ENCODE measurements at regions not wholly inside any gene's neighbourhood (a gene's known extent, or its start where the extent isn't known, plus 50 kb on each side); places are given as distances from the start of the nearest gene placed in this dataset.
A peak's percentile ranks its signal among the peaks of the same experiment; 100 is the strongest.

- Histone ChIP-seq H3K9me3 (ENCODE audit: control insufficient read depth in 1 of 2, low read length in 2 of 2) (no peaks in the 10 kb centered on the region), H3K27me3 (ENCODE audit: control insufficient read depth in 1 of 2, insufficient read depth in 2 of 2, low read length in 2 of 2) (no peaks in the 10 kb centered on the region), H3K4me1 (ENCODE audit: control insufficient read depth in 1 of 2, insufficient read depth in 2 of 2, low read length in 2 of 2) (no peaks in the 10 kb centered on the region), H3K4me3 (ENCODE audit: low read depth in 1 of 2, low read length in 2 of 2) (no peak overlapping the region), H3K27ac (ENCODE audit: low read depth, low read length) (no peak overlapping the region), H3K9ac (ENCODE audit: low read depth in 1 of 2, low read length in 2 of 2) (no peak overlapping the region), H3K36me3 (ENCODE audit: control insufficient read depth in 1 of 2, insufficient read depth in 2 of 2, low read length in 2 of 2) (no peaks in the 10 kb centered on the region)
Measured at GRCh38 chr4:26039639-26040359, 125.8 kb downstream of the SMIM20 start.

GRCh38 chr4:26044524-26044923 is 130.5 kb downstream of the SMIM20 start:
- Histone ChIP-seq H3K27ac (ENCODE audit: low read depth, low read length) (no peak overlapping the region), H3K9ac (ENCODE audit: low read depth in 1 of 2, low read length in 2 of 2) (no peak overlapping the region), H3K4me3 (ENCODE audit: low read depth in 1 of 2, low read length in 2 of 2) (no peak overlapping the region), H3K9me3 (ENCODE audit: control insufficient read depth in 1 of 2, low read length in 2 of 2) (no peaks in the 10 kb centered on the region), H3K4me1 (ENCODE audit: control insufficient read depth in 1 of 2, insufficient read depth in 2 of 2, low read length in 2 of 2) (peaks cover 0 to 6% of the 10 kb centered on the region in 2 donors), H3K27me3 (ENCODE audit: control insufficient read depth in 1 of 2, insufficient read depth in 2 of 2, low read length in 2 of 2) (no peaks in the 10 kb centered on the region), H3K36me3 (ENCODE audit: control insufficient read depth in 1 of 2, insufficient read depth in 2 of 2, low read length in 2 of 2) (no peaks in the 10 kb centered on the region)

- H3K4me3 ChIP-seq (ENCODE audit: low read depth in 1 of 2, low read length in 2 of 2): no peak overlapping the region
- H3K9me3 ChIP-seq (ENCODE audit: control insufficient read depth in 1 of 2, low read length in 2 of 2): no peaks in the 10 kb centered on the region
- no peak overlapping the region for H3K9ac ChIP-seq (ENCODE audit: low read depth in 1 of 2, low read length in 2 of 2)
- no peaks in the 10 kb centered on the region for H3K27me3 ChIP-seq (ENCODE audit: control insufficient read depth in 1 of 2, insufficient read depth in 2 of 2, low read length in 2 of 2)
- no peak overlapping the region for H3K27ac ChIP-seq (ENCODE audit: low read depth, low read length)
- no peaks in the 10 kb centered on the region for H3K36me3 ChIP-seq (ENCODE audit: control insufficient read depth in 1 of 2, insufficient read depth in 2 of 2, low read length in 2 of 2)
- peaks cover 0 to 6% of the 10 kb centered on the region in 2 donors for H3K4me1 ChIP-seq (ENCODE audit: control insufficient read depth in 1 of 2, insufficient read depth in 2 of 2, low read length in 2 of 2)
Measured at GRCh38 chr4:26044983-26045382, 131.0 kb downstream of the SMIM20 start.

- Histone ChIP-seq H3K27ac (ENCODE audit: low read depth, low read length) (peak overlapping the region; percentile 73), H3K4me3 (ENCODE audit: low read depth in 1 of 2, low read length in 2 of 2) (no peak overlapping the region), H3K4me1 (ENCODE audit: control insufficient read depth in 1 of 2, insufficient read depth in 2 of 2, low read length in 2 of 2) (peaks cover 0 to 17% of the 10 kb centered on the region in 2 donors), H3K36me3 (ENCODE audit: control insufficient read depth in 1 of 2, insufficient read depth in 2 of 2, low read length in 2 of 2) (no peaks in the 10 kb centered on the region), H3K9ac (ENCODE audit: low read depth in 1 of 2, low read length in 2 of 2) (no peak overlapping the region), H3K9me3 (ENCODE audit: control insufficient read depth in 1 of 2, low read length in 2 of 2) (no peaks in the 10 kb centered on the region), H3K27me3 (ENCODE audit: control insufficient read depth in 1 of 2, insufficient read depth in 2 of 2, low read length in 2 of 2) (no peaks in the 10 kb centered on the region)
Measured at GRCh38 chr4:26047795-26048194, 133.8 kb downstream of the SMIM20 start.

- Histone ChIP-seq H3K9me3 (ENCODE audit: control insufficient read depth in 1 of 2, low read length in 2 of 2) (no peaks in the 10 kb centered on the region), H3K27ac (ENCODE audit: low read depth, low read length) (peak overlapping the region; percentile 73), H3K36me3 (ENCODE audit: control insufficient read depth in 1 of 2, insufficient read depth in 2 of 2, low read length in 2 of 2) (no peaks in the 10 kb centered on the region), H3K9ac (ENCODE audit: low read depth in 1 of 2, low read length in 2 of 2) (no peak overlapping the region), H3K4me1 (ENCODE audit: control insufficient read depth in 1 of 2, insufficient read depth in 2 of 2, low read length in 2 of 2) (peaks cover 0 to 17% of the 10 kb centered on the region in 2 donors), H3K4me3 (ENCODE audit: low read depth in 1 of 2, low read length in 2 of 2) (no peak overlapping the region), H3K27me3 (ENCODE audit: control insufficient read depth in 1 of 2, insufficient read depth in 2 of 2, low read length in 2 of 2) (no peaks in the 10 kb centered on the region)
Measured at GRCh38 chr4:26048378-26048882, 134.4 kb downstream of the SMIM20 start.

GRCh38 chr4:26048950-26049349 is 134.9 kb downstream of the SMIM20 start:
- H3K36me3 ChIP-seq (ENCODE audit: control insufficient read depth in 1 of 2, insufficient read depth in 2 of 2, low read length in 2 of 2): no peaks in the 10 kb centered on the region
- H3K4me3 ChIP-seq (ENCODE audit: low read depth in 1 of 2, low read length in 2 of 2): no peak overlapping the region
- H3K27ac ChIP-seq (ENCODE audit: low read depth, low read length): peak overlapping the region; percentile 46
- peak overlapping the region in 1 of 2 donors; percentile 3 for H3K9ac ChIP-seq (ENCODE audit: low read depth in 1 of 2, low read length in 2 of 2)
- H3K27me3 ChIP-seq (ENCODE audit: control insufficient read depth in 1 of 2, insufficient read depth in 2 of 2, low read length in 2 of 2): no peaks in the 10 kb centered on the region
- H3K9me3 ChIP-seq (ENCODE audit: control insufficient read depth in 1 of 2, low read length in 2 of 2): no peaks in the 10 kb centered on the region
- H3K4me1 ChIP-seq (ENCODE audit: control insufficient read depth in 1 of 2, insufficient read depth in 2 of 2, low read length in 2 of 2): peaks cover 0 to 17% of the 10 kb centered on the region in 2 donors

GRCh38 chr4:26049447-26049846 is 135.4 kb downstream of the SMIM20 start:
- H3K4me1 ChIP-seq (ENCODE audit: control insufficient read depth in 1 of 2, insufficient read depth in 2 of 2, low read length in 2 of 2): peaks cover 0 to 17% of the 10 kb centered on the region in 2 donors
- H3K9me3 ChIP-seq (ENCODE audit: control insufficient read depth in 1 of 2, low read length in 2 of 2): no peaks in the 10 kb centered on the region
- no peaks in the 10 kb centered on the region for H3K36me3 ChIP-seq (ENCODE audit: control insufficient read depth in 1 of 2, insufficient read depth in 2 of 2, low read length in 2 of 2)
- no peak overlapping the region for H3K9ac ChIP-seq (ENCODE audit: low read depth in 1 of 2, low read length in 2 of 2)
- H3K4me3 ChIP-seq (ENCODE audit: low read depth in 1 of 2, low read length in 2 of 2): no peak overlapping the region
- peak overlapping the region; percentile 46 for H3K27ac ChIP-seq (ENCODE audit: low read depth, low read length)
- H3K27me3 ChIP-seq (ENCODE audit: control insufficient read depth in 1 of 2, insufficient read depth in 2 of 2, low read length in 2 of 2): no peaks in the 10 kb centered on the region

GRCh38 chr4:26050212-26050643 is 136.2 kb downstream of the SMIM20 start:
- Histone ChIP-seq H3K4me3 (ENCODE audit: low read depth in 1 of 2, low read length in 2 of 2) (no peak overlapping the region), H3K9me3 (ENCODE audit: control insufficient read depth in 1 of 2, low read length in 2 of 2) (no peaks in the 10 kb centered on the region), H3K36me3 (ENCODE audit: control insufficient read depth in 1 of 2, insufficient read depth in 2 of 2, low read length in 2 of 2) (no peaks in the 10 kb centered on the region), H3K27me3 (ENCODE audit: control insufficient read depth in 1 of 2, insufficient read depth in 2 of 2, low read length in 2 of 2) (no peaks in the 10 kb centered on the region), H3K4me1 (ENCODE audit: control insufficient read depth in 1 of 2, insufficient read depth in 2 of 2, low read length in 2 of 2) (peaks cover 0 to 17% of the 10 kb centered on the region in 2 donors), H3K27ac (ENCODE audit: low read depth, low read length) (no peak overlapping the region), H3K9ac (ENCODE audit: low read depth in 1 of 2, low read length in 2 of 2) (no peak overlapping the region)

GRCh38 chr4:26050671-26051070 is 136.7 kb downstream of the SMIM20 start:
- Histone ChIP-seq H3K36me3 (ENCODE audit: control insufficient read depth in 1 of 2, insufficient read depth in 2 of 2, low read length in 2 of 2) (no peaks in the 10 kb centered on the region), H3K9me3 (ENCODE audit: control insufficient read depth in 1 of 2, low read length in 2 of 2) (no peaks in the 10 kb centered on the region), H3K27ac (ENCODE audit: low read depth, low read length) (no peak overlapping the region), H3K27me3 (ENCODE audit: control insufficient read depth in 1 of 2, insufficient read depth in 2 of 2, low read length in 2 of 2) (no peaks in the 10 kb centered on the region), H3K4me3 (ENCODE audit: low read depth in 1 of 2, low read length in 2 of 2) (no peak overlapping the region), H3K9ac (ENCODE audit: low read depth in 1 of 2, low read length in 2 of 2) (no peak overlapping the region), H3K4me1 (ENCODE audit: control insufficient read depth in 1 of 2, insufficient read depth in 2 of 2, low read length in 2 of 2) (peaks cover 0 to 17% of the 10 kb centered on the region in 2 donors)

GRCh38 chr4:26051240-26051639 is 137.2 kb downstream of the SMIM20 start:
- Histone ChIP-seq H3K27ac (ENCODE audit: low read depth, low read length) (no peak overlapping the region), H3K4me3 (ENCODE audit: low read depth in 1 of 2, low read length in 2 of 2) (no peak overlapping the region), H3K27me3 (ENCODE audit: control insufficient read depth in 1 of 2, insufficient read depth in 2 of 2, low read length in 2 of 2) (no peaks in the 10 kb centered on the region), H3K4me1 (ENCODE audit: control insufficient read depth in 1 of 2, insufficient read depth in 2 of 2, low read length in 2 of 2) (peaks cover 0 to 17% of the 10 kb centered on the region in 2 donors), H3K9ac (ENCODE audit: low read depth in 1 of 2, low read length in 2 of 2) (no peak overlapping the region), H3K36me3 (ENCODE audit: control insufficient read depth in 1 of 2, insufficient read depth in 2 of 2, low read length in 2 of 2) (no peaks in the 10 kb centered on the region), H3K9me3 (ENCODE audit: control insufficient read depth in 1 of 2, low read length in 2 of 2) (no peaks in the 10 kb centered on the region)
